SK-N-SH (cell line): ENCODE measurements at regions not wholly inside any gene's neighbourhood (a gene's known extent, or its start where the extent isn't known, plus 50 kb on each side); places are given as distances from the start of the nearest gene placed in this dataset.

Experiments used
- CTCF ChIA-PET: fragments of 300-600, 350-600 bp; formaldehyde crosslinking; extraction: SDS; loops from one replicate; lab custom pipeline; 2021; lab: Yijun Ruan, JAX
- POLR2A ChIA-PET: fragments of 350-600 bp; sonication (Branson Sonifier 250); formaldehyde crosslinking; extraction: SDS; loops from one replicate; lab custom pipeline; 2020; ENCODE audit warnings: antibody characterized with exemption, inconsistent platforms; lab: Yijun Ruan, JAX
- DNase-seq: peaks from one replicate; pipeline ENCODE4 v3.0.0; 2012
- H2AFZ ChIP-seq: fragments of 200-600 bp; sonication (generic); 2 replicates; pipeline ENCODE4 v1.8.1; 2016; ENCODE audit warnings: antibody characterized with exemption, mild to moderate bottlenecking, low read depth
- H3F3A ChIP-seq: fragments of 200-600 bp; sonication (generic); replicated peaks from 2 replicates; pipeline ENCODE3; 2016; ENCODE audit warnings: antibody characterized with exemption, mild to moderate bottlenecking; ENCODE audit not compliant: insufficient read depth
- H3K27ac ChIP-seq, 2 experiments: fragments of 200-500 bp in 1 of 2; fragments of 200-600 bp in 1 of 2; sonication (Bioruptor generic) in 1 of 2; sonication (generic), shearing (Covaris generic) in 1 of 2; 2 replicates each; pipeline versions ENCODE4 v1.5.1 to v1.6.1; 2014 to 2016; ENCODE audit warnings: low read depth in 2 of 2, inconsistent platforms in 1 of 2, low read length in 1 of 2, mild to moderate bottlenecking in 1 of 2, mixed read lengths in 1 of 2
- H3K27me3 ChIP-seq: fragments of 200-600 bp; sonication (generic), shearing (Covaris generic); 2 replicates; pipeline ENCODE4 v1.6.1; 2016; ENCODE audit warnings: mixed run types; ENCODE audit not compliant: insufficient read depth
- H3K36me3 ChIP-seq, 2 experiments: fragments of 200-500 bp in 1 of 2; fragments of 200-600 bp in 1 of 2; sonication (Bioruptor generic) in 1 of 2; sonication (generic) in 1 of 2; replicated peaks in 1 of 2; 2 replicates each; pipeline versions ENCODE3 to v1.5.1; 2014 to 2016; ENCODE audit warnings: low read length in 1 of 2, mild to moderate bottlenecking in 1 of 2; ENCODE audit not compliant: insufficient read depth in 2 of 2, control insufficient read depth in 1 of 2
- H3K4me1 ChIP-seq, 2 experiments: fragments of 200-500 bp in 1 of 2; fragments of 200-600 bp in 1 of 2; sonication (Bioruptor generic) in 1 of 2; sonication (generic), shearing (Covaris generic) in 1 of 2; 2 replicates each; pipeline versions ENCODE4 v1.5.1 to v1.6.1; 2014 to 2016; ENCODE audit warnings: low read depth in 1 of 2, low read length in 1 of 2, mixed run types in 1 of 2; ENCODE audit not compliant: insufficient read depth in 2 of 2, control insufficient read depth in 1 of 2
- H3K4me2 ChIP-seq: fragments of 200-600 bp; sonication (generic), shearing (Covaris generic); 2 replicates; pipeline ENCODE4 v1.6.1; 2017; ENCODE audit warnings: mixed run types
- H3K4me3 ChIP-seq, 2 experiments: fragments of 200-500 bp in 1 of 2; fragments of 200-600 bp in 1 of 2; sonication (Bioruptor generic) in 1 of 2; sonication (generic), shearing (Covaris generic) in 1 of 2; 2 replicates each; pipeline versions ENCODE4 v1.5.1 to v1.8.1; 2014 to 2016; ENCODE audit warnings: low read depth in 2 of 2, inconsistent platforms in 1 of 2, low read length in 1 of 2, mild to moderate bottlenecking in 1 of 2, mixed read lengths in 1 of 2, moderate library complexity in 1 of 2
- H3K79me2 ChIP-seq: fragments of 200-600 bp; sonication (generic); 2 replicates; pipeline ENCODE4 v1.8.1; 2017; ENCODE audit warnings: mild to moderate bottlenecking; ENCODE audit not compliant: insufficient read depth
- H3K9ac ChIP-seq: fragments of 200-600 bp; sonication (generic); 2 replicates; pipeline ENCODE4 v1.6.1; 2017; ENCODE audit warnings: mixed run types
- H3K9me2 ChIP-seq: fragments of 200-600 bp; sonication (generic); 2 replicates; pipeline ENCODE4 v1.6.1; 2017; ENCODE audit warnings: mixed run types
- H3K9me3 ChIP-seq: fragments of 200-600 bp; sonication (generic); 2 replicates; pipeline ENCODE4 v1.6.1; 2017; ENCODE audit warnings: mixed run types, mild to moderate bottlenecking, moderate library complexity
- H4K20me1 ChIP-seq: fragments of 200-600 bp; sonication (generic); 2 replicates; pipeline ENCODE4 v1.6.1; 2017; ENCODE audit warnings: mild to moderate bottlenecking, mixed run types; ENCODE audit not compliant: insufficient read depth
- CHD2 ChIP-seq: fragments of 150-350 bp; IDR thresholded peaks from 2 replicates; pipeline ENCODE4 v1.6.1; 2018; ENCODE audit warnings: low read length; ENCODE audit not compliant: partially characterized antibody
- ELF1 ChIP-seq: IDR thresholded peaks from 2 replicates; pipeline ENCODE4 v1.4.0; 2012
- GABPA ChIP-seq: IDR thresholded peaks from 2 replicates; pipeline ENCODE4 v1.4.0; 2012; ENCODE audit warnings: low read depth, mild to moderate bottlenecking
- IRF3 ChIP-seq: fragments of 150-350 bp; IDR thresholded peaks from 2 replicates; pipeline ENCODE4 v1.6.1; 2016; ENCODE audit warnings: mild to moderate bottlenecking, low read depth, low read length
- MAX ChIP-seq: IDR thresholded peaks from 2 replicates; pipeline ENCODE4 v1.4.0; 2012; ENCODE audit warnings: low read depth
- NFIC ChIP-seq: IDR thresholded peaks from 2 replicates; pipeline ENCODE4 v1.4.0; 2012; ENCODE audit warnings: borderline replicate concordance
- RAD21 ChIP-seq: IDR thresholded peaks from 2 replicates; pipeline ENCODE4 v1.6.1; 2012; ENCODE audit warnings: mild to moderate bottlenecking, low read length
- RCOR1 ChIP-seq: fragments of 150-350 bp; IDR thresholded peaks from 2 replicates; pipeline ENCODE4 v1.6.1; 2017; ENCODE audit warnings: antibody characterized with exemption, low read length
- SIN3A ChIP-seq: IDR thresholded peaks from 2 replicates; pipeline ENCODE4 v1.6.1; 2012; ENCODE audit warnings: low read depth, mild to moderate bottlenecking, low read length, moderate library complexity, borderline replicate concordance
- SMC3 ChIP-seq: IDR thresholded peaks from 2 replicates; pipeline ENCODE4 v1.6.1; 2012; ENCODE audit warnings: low read depth, low read length, improper control_type of control experiment
- TCF12 ChIP-seq: IDR thresholded peaks from 2 replicates; pipeline ENCODE4 v1.4.0; 2012
- USF1 ChIP-seq: IDR thresholded peaks from 2 replicates; pipeline ENCODE4 v1.4.0; 2012; ENCODE audit warnings: low read depth, borderline replicate concordance
- YY1 ChIP-seq: IDR thresholded peaks from 2 replicates; pipeline ENCODE4 v1.4.0; 2012; ENCODE audit warnings: low read depth, mild to moderate bottlenecking
- WGBS: methylation state at CpG from one replicate; pipeline ENCODE4 v1.1.6; 2017; ENCODE audit warnings: low lambda C conversion rate; 5-methylcytosine and 5-hydroxymethylcytosine counted together

GRCh38 chr6:3963426-3963825 is 114.3 kb downstream of the FAM50B start:
- WGBS, result 86% methylated on average over 4 of the region's 4 CpGs
- no peak overlapping the region for H3K27ac ChIP-seq
- no peak for DNase-seq

GRCh38 chr6:3965071-3965718 is 113.7 kb downstream of the FAM217A start:
- TF ChIP-seq USF1 (no peak), GABPA (no peak)
- TF ChIP-seq, all 33 proteins: peak for 0
- Histone ChIP-seq H3K9ac (no peak overlapping the region), H3K4me2 (no peak overlapping the region), H3K27me3 (no peaks in the 10 kb centered on the region), H4K20me1 (no peaks in the 10 kb centered on the region), H3F3A (no peaks in the 10 kb centered on the region), H3K4me1 (peaks cover 0 to 14% of the 10 kb centered on the region in 2 experiments; a peak in 1 of 4 replicates), H3K9me2 (no peaks in the 10 kb centered on the region), H3K9me3 (no peaks in the 10 kb centered on the region), H3K4me3 (no peak overlapping the region), H3K27ac (no peak overlapping the region), H3K79me2 (no peaks in the 10 kb centered on the region), H3K36me3 (no peaks in the 10 kb centered on the region), H2AFZ (no peak overlapping the region; the same call in 1 of the 2 replicates)
- ChIA-PET POLR2A (no interaction called here), CTCF (no interaction called here)
- whole genome bisulfite sequencing, result 69% methylated on average over 12 of the region's 12 CpGs
- no peak for DNase-seq

More at GRCh38 chr6:3963426-3963825, 114.3 kb downstream of the FAM50B start:
- Histone ChIP-seq H2AFZ (no peak overlapping the region), H3K4me2 (no peak overlapping the region), H4K20me1 (no peaks in the 10 kb centered on the region), H3K27me3 (no peaks in the 10 kb centered on the region), H3K9me3 (no peaks in the 10 kb centered on the region), H3K4me1 (peaks cover 0 to 14% of the 10 kb centered on the region in 2 experiments; a peak in 1 of 4 replicates), H3K9me2 (no peaks in the 10 kb centered on the region), H3K9ac (no peak overlapping the region), H3K36me3 (no peaks in the 10 kb centered on the region), H3F3A (no peaks in the 10 kb centered on the region), H3K79me2 (no peaks in the 10 kb centered on the region), H3K4me3 (no peak overlapping the region)
- TF ChIP-seq RAD21 (no peak), TCF12 (no peak), SMC3 (no peak), ELF1 (no peak), SIN3A (no peak), NFIC (no peak), CHD2 (no peak), IRF3 (no peak), RCOR1 (no peak), MAX (no peak), YY1 (no peak)
- CTCF ChIA-PET, result no interaction called here
- POLR2A ChIA-PET, result no interaction called here
